Activated CD4-positive, alpha-beta memory T cell treated with anti-CD3 and anti-CD28 coated beads, Interleukin-2, amount 10 ng/mL, durations not matched to agents 7 days and 5 days (primary cell): ENCODE measurements at regions not wholly inside any gene's neighbourhood (a gene's known extent, or its start where the extent isn't known, plus 50 kb on each side); places are given as distances from the start of the nearest gene placed in this dataset.

Experiments
- CTCF ChIA-PET: fragments of 350-600 bp; sonication (Branson Sonifier 250); formaldehyde crosslinking; loops from one replicate; lab custom pipeline; 2021; ENCODE audit warnings: antibody characterized with exemption, inconsistent platforms; lab: Charles Lee
- POLR2A ChIA-PET: fragments of 350-600 bp; sonication (Branson Sonifier 250); formaldehyde crosslinking; loops from one replicate; lab custom pipeline; 2021; ENCODE audit warnings: antibody characterized with exemption; lab: Charles Lee
- DNase-seq: peaks from one replicate; pipeline ENCODE4 v3.0.0-alpha.2; 2020
- H3K27ac Mint-ChIP-seq: one replicate; pipeline ENCODE4 v1.8.0; 2021; ENCODE audit warnings: mild to moderate bottlenecking, mixed read lengths
- H3K27me3 Mint-ChIP-seq: one replicate; pipeline ENCODE4 v1.8.0; 2021; ENCODE audit warnings: mixed read lengths
- H3K36me3 Mint-ChIP-seq: one replicate; pipeline ENCODE4 v1.8.0; 2021; ENCODE audit warnings: low read depth, mixed read lengths
- H3K4me1 Mint-ChIP-seq: one replicate; pipeline ENCODE4 v1.8.0; 2021; ENCODE audit warnings: mixed read lengths
- H3K4me3 Mint-ChIP-seq: one replicate; pipeline ENCODE4 v1.8.0; 2021; ENCODE audit warnings: mild to moderate bottlenecking, mixed read lengths
- H3K9me3 Mint-ChIP-seq: one replicate; pipeline ENCODE4 v1.8.0; 2021; ENCODE audit warnings: mixed read lengths

DNA sequence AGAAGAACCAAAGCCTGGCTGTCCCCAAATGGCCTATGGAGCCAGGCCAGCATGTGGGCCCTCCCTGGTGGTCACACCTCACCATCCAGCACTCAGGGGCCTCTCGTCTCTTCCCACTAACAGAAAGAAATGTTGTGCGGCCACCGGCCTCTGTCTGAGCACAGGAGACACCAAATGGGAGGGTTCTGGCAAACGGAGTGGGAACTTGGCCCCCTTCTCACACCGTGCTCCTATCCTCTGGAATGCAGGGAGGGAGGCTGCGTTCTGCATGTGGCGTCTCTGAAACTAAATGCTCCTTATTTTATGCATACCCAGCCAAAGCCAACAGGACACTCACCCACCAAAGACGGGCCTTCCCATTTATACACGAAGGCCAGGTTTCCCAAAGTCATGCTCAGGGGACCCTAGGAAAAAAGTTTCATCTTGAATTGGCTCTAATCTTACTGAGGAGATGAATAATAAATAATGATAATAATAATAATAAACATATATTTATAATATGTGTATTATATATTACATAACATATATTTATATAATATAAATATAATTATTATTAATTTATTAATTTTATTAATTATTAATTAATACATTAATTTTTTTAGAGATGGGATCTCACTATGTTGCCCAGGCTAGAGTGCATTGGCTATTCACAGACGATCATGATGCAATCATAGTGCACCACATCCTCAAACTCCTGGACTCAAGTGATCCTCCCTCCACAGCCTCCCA lies 102.4 kb downstream of the FOXF2 start:
- H3K4me3 Mint-ChIP-seq: no peak overlapping the region
- no peaks in the 10 kb centered on the region for H3K9me3 Mint-ChIP-seq
- no peaks in the 10 kb centered on the region for H3K36me3 Mint-ChIP-seq
- H3K4me1 Mint-ChIP-seq: no peaks in the 10 kb centered on the region
- CTCF ChIA-PET: no interaction called here
- POLR2A ChIA-PET: no interaction called here
- no peak for DNase-seq
- no peaks in the 10 kb centered on the region for H3K27me3 Mint-ChIP-seq
- H3K27ac Mint-ChIP-seq: no peak overlapping the region

DNA sequence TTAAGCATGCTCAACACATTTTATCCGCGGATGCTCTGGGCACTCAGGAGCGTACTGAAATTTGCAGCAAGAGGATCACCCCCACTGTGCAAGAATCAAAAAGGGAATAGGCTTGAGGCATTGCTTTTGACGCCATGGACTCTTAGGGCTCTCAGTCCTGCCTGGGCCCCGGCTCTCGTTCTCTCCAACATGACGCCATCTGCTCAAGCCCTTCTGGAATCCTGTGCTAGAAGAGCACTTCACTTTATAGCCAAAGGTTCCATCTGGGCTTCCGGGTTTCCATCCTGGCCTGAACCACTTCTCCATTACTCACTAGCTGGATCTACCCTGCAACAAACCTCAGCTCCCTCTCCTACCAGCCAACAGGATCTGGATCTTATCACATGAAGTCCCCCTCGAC lies 105.3 kb downstream of the FOXF2 start:
- Mint-ChIP-seq H3K9me3 (no peaks in the 10 kb centered on the region), H3K27ac (no peak overlapping the region), H3K27me3 (no peaks in the 10 kb centered on the region), H3K4me1 (no peaks in the 10 kb centered on the region), H3K4me3 (no peak overlapping the region), H3K36me3 (no peaks in the 10 kb centered on the region)
- ChIA-PET POLR2A (no interaction called here), CTCF (no interaction called here)
- DNase-seq: no peak

DNA sequence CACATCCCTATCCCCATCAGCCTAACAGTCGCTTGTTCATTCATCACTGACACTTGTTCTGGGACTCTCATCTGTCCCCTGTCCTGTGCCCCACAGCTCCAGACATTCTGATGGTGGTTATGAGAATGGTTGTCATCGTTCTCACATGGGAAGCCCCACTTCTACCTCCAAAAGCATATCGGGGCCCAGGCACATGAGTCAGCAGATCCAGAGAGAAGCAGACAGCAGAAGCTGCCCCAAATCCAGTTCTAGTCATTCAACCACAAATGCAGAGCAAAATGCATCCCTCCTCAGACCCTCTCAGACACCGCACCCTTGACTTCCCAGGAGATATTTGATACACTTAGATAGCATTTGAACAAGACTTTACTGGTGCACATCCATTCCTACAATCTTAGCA lies 106.0 kb downstream of the FOXF2 start:
- no peaks in the 10 kb centered on the region for H3K9me3 Mint-ChIP-seq
- no peaks in the 10 kb centered on the region for H3K36me3 Mint-ChIP-seq
- H3K4me1 Mint-ChIP-seq: no peaks in the 10 kb centered on the region
- ChIA-PET CTCF (no interaction called here), POLR2A (no interaction called here)
- DNase-seq: no peak
- H3K4me3 Mint-ChIP-seq: no peak overlapping the region
- H3K27ac Mint-ChIP-seq: no peak overlapping the region
- no peaks in the 10 kb centered on the region for H3K27me3 Mint-ChIP-seq

DNA sequence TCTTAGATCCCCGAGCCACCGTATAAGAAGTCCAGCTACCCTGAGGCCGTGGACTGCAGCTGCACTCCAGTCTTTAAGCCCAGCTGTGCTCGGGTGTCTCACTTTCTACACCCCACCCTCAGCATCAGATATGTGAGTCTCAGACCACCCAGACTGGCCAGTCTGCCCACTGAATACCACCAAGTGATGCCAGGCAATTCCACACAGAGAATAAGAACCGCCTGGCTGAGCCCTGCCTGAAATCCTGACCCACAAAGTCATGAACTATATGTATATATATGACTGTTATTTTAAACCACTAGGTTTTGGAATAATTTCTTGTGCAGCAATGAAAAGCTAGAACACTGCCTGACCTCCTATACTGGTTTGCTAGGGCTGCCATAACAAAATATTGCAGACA lies 106.7 kb downstream of the FOXF2 start:
- H3K36me3 Mint-ChIP-seq: no peaks in the 10 kb centered on the region
- no peak for DNase-seq
- H3K27ac Mint-ChIP-seq: no peak overlapping the region
- H3K27me3 Mint-ChIP-seq: no peaks in the 10 kb centered on the region
- ChIA-PET POLR2A (no interaction called here), CTCF (no interaction called here)
- H3K4me3 Mint-ChIP-seq: no peak overlapping the region
- no peaks in the 10 kb centered on the region for H3K4me1 Mint-ChIP-seq
- H3K9me3 Mint-ChIP-seq: no peaks in the 10 kb centered on the region

DNA sequence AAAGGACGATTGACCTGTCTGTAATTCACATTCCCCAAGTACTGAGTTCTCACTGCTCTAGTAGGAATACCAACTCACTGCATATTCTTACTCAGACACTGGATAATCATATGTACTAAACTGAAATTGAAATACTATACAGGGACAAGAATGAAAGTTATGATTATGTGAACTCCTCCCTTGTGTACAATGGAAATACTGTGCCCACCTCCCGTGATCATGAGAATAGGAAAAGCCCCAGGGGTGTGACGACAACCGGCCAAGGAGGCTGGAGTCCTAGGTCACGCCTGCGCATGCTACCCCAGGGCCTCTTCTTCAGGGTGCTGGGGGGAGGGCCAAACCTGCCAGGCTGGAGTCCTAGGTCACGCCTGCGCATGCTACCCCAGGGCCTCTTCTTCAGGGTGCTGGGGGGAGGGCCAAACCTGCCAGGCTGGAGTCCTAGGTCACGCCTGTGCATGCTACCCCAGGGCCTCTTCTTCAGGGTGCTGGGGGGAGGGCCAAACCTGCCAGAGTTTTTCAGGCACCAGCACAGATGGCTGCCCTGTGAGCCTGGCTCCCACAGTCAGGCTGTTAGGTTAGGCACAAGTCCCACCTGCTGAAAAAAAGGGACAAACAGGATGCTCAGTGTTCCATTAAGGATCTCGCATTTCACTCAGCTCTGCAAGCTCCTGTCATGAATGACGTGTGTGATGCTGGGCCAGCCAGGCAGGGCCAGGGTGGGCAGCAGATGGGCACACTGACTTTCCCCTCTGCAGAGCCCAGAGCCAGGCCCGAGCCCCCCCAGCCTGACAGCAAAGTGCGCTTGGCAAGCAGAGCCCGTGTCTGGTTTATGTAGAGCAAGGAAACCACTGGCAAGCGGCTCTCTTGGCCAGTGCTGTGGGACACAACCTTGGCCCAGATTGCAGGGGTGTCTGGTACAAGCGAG lies 107.7 kb downstream of the FOXF2 start:
- ChIA-PET CTCF (no interaction called here), POLR2A (no interaction called here)
- Mint-ChIP-seq H3K4me3 (no peak overlapping the region), H3K9me3 (no peaks in the 10 kb centered on the region), H3K36me3 (no peaks in the 10 kb centered on the region), H3K27ac (no peak overlapping the region), H3K4me1 (no peaks in the 10 kb centered on the region), H3K27me3 (peaks cover 2% of the 10 kb centered on the region)
- DNase-seq: no peak

DNA sequence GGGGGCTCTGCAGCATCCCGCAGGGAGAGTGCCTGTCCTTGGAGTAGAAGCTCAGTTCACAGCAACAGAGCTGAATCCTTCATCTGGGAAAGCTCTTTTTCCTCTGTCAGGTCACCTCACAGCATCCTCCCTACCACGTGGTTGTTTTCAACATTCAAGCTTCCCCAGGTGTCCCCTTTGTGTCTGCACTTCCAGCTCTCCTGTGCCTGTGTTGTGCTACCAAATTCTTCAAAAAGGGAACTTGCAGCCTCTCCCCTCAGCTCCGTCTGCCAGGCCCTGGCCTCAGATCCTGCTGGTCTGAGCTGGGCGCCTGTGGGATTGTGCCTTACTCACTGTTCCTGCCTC lies 108.4 kb downstream of the FOXF2 start:
- Mint-ChIP-seq H3K36me3 (no peaks in the 10 kb centered on the region), H3K9me3 (no peaks in the 10 kb centered on the region), H3K27me3 (peaks cover 5% of the 10 kb centered on the region), H3K4me1 (no peaks in the 10 kb centered on the region), H3K4me3 (no peak overlapping the region), H3K27ac (no peak overlapping the region)
- ChIA-PET CTCF (no interaction called here), POLR2A (no interaction called here)
- no peak for DNase-seq

DNA sequence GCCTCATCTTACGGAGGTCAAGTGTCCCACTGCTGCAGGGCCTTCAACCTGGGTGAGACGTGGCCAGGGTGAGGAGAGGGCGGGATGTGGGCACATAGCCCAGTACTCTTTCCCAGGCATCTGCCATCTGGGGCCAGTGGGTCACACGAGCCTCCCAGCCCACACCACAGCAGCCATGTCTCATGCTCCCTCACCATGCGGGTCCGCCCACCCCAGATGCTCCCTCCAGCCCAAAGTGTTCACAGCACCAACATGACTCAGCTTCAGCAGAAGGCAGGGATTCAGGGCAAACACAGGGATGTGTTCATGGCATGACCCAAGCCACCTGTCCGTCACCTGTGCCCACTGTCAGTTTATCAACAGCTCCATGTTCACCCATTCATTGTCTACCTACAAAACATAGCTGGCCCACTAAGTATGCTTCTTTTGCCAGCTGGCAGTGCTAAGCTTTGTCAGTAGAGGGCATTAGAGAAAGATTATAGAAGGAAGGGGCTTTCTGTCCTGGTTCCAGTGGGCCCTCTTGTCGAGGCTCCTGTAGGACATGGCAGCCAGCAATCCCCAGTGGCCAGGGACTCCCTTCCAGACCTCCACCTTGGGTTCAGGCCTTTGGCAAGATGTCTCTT lies 109.2 kb downstream of the FOXF2 start:
- no peaks in the 10 kb centered on the region for H3K9me3 Mint-ChIP-seq
- no peak for DNase-seq
- H3K4me3 Mint-ChIP-seq: no peak overlapping the region
- H3K4me1 Mint-ChIP-seq: no peaks in the 10 kb centered on the region
- POLR2A ChIA-PET: no interaction called here
- no peak overlapping the region for H3K27ac Mint-ChIP-seq
- no peaks in the 10 kb centered on the region for H3K36me3 Mint-ChIP-seq
- peaks cover 7% of the 10 kb centered on the region for H3K27me3 Mint-ChIP-seq
- CTCF ChIA-PET: interaction anchor here (1.0 kb wide), 1 partner anchor 10 kb away, joined by 3 read pairs; no protein-coding TSS in a partner anchor

DNA sequence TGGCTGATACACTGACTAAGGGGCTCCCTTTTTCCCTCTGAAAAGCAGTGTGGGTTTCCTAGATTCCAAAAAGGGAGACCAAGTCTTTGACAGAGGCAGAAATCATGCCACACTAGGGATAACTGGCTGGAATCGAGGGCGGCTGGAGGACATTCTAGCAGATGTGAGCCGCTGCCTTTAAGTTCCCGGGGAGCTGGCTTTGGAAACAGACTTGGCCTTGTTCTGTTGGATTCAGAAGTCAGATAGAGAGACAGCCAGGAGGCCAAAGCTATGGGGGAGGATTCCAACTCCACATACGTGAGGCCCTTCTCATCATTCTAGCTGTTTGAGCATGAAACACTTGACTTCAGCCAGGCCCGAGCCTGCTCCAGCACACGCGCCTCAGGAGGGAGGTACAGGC lies 109.9 kb upstream of the FOXC1 start:
- H3K4me1 Mint-ChIP-seq: no peaks in the 10 kb centered on the region
- DNase-seq: no peak
- no peaks in the 10 kb centered on the region for H3K36me3 Mint-ChIP-seq
- ChIA-PET CTCF (no interaction called here), POLR2A (no interaction called here)
- H3K27me3 Mint-ChIP-seq: peaks cover 9% of the 10 kb centered on the region
- H3K4me3 Mint-ChIP-seq: no peak overlapping the region
- no peak overlapping the region for H3K27ac Mint-ChIP-seq
- no peaks in the 10 kb centered on the region for H3K9me3 Mint-ChIP-seq

DNA sequence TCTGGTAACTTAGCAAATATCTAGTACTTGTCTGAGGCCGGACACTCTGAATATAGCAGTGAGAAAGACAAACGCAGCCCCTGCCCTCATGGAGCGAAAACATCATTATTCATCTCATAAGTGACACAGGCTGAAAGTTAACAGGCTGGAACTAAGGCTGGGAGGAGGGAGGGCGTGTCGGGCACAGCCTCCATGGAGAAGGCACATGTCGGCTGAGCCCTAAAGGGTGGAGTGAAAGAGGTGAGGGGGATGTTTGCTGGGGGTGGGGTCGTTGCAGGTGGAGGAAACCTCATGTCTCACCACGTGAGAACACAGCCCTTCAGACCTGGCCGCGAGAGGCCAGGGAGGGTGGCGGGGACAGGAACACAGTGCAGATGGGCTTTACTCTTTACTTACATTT lies 108.8 kb upstream of the FOXC1 start:
- peaks cover 9% of the 10 kb centered on the region for H3K27me3 Mint-ChIP-seq
- no peaks in the 10 kb centered on the region for H3K4me1 Mint-ChIP-seq
- POLR2A ChIA-PET: no interaction called here
- no peaks in the 10 kb centered on the region for H3K9me3 Mint-ChIP-seq
- H3K4me3 Mint-ChIP-seq: no peak overlapping the region
- no peak for DNase-seq
- CTCF ChIA-PET: no interaction called here
- no peaks in the 10 kb centered on the region for H3K36me3 Mint-ChIP-seq
- H3K27ac Mint-ChIP-seq: no peak overlapping the region

DNA sequence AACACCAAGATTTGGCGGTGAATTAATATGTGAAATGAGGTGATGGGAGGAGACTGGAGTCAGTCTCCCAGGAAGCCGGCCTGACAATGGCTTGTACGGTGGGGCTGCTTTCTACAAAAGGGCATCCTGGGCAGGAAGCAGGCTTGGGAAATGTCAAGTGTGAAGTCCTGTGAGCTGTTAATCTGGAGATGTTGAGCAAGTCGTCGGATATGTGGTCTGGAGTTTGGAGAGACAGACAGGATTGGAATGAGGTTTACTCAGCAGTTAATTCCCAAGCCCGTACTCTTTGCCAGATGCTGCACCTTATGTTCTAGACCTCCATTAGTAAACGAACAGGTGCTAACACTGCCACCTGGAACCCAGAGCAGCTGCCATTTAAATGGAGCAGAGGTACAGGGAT lies 107.7 kb upstream of the FOXC1 start:
- H3K4me1 Mint-ChIP-seq: no peaks in the 10 kb centered on the region
- CTCF ChIA-PET: no interaction called here
- no peaks in the 10 kb centered on the region for H3K36me3 Mint-ChIP-seq

DNA sequence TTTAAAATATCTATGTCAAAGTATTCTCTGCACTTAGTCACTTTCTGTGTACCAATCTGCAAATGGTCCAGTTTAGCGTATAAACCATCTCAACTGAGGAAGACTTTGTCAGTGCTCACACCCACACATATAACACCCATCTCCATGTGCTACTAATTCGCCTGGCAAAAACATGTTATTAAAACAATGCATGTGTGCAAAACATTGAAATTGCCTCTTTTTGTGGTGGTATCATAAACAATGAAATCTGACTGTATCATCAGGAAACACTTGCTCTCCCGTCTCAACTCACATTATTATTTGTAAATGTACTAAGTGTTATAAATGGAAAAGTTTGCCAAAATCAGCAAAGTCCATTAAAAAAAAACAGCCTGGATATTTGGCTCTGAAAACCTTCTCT lies 105.9 kb upstream of the FOXC1 start:
- Mint-ChIP-seq H3K27ac (no peak overlapping the region), H3K27me3 (peaks cover 11% of the 10 kb centered on the region), H3K9me3 (no peaks in the 10 kb centered on the region), H3K4me1 (no peaks in the 10 kb centered on the region), H3K4me3 (no peak overlapping the region), H3K36me3 (no peaks in the 10 kb centered on the region)
- DNase-seq: no peak
- POLR2A ChIA-PET: no interaction called here
- CTCF ChIA-PET: no interaction called here

More for the DNA sequence above, 107.7 kb upstream of the FOXC1 start:
- POLR2A ChIA-PET: no interaction called here
- DNase-seq: no peak
- Mint-ChIP-seq H3K9me3 (no peaks in the 10 kb centered on the region), H3K4me3 (no peak overlapping the region), H3K27me3 (peaks cover 9% of the 10 kb centered on the region), H3K27ac (no peak overlapping the region)

DNA sequence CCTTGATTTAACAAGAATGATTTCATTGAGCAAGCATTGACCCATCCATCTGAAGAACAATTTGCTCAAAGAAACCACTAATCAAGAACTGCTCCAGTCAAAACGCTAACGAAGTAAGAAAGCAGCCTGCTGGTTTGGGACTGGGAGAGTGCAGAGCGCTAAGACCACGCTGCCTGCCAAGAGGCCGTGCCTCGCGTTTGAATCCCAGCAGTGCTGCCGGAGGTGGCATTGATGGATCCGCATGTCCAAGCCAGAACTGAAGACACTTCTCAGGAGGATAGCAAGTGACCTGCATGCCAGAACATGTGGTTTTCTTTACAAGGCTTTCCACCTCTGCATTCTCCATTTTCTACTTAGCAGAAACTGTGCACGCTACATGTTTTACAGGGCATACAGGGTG lies 105.2 kb upstream of the FOXC1 start:
- DNase-seq: no peak
- Mint-ChIP-seq H3K4me1 (no peaks in the 10 kb centered on the region), H3K36me3 (no peaks in the 10 kb centered on the region), H3K27me3 (peaks cover 11% of the 10 kb centered on the region), H3K4me3 (no peak overlapping the region), H3K9me3 (no peaks in the 10 kb centered on the region), H3K27ac (no peak overlapping the region)
- ChIA-PET POLR2A (no interaction called here), CTCF (interaction anchor here (1.2 kb wide), 1 partner anchor 47 kb away, joined by 3 read pairs; no protein-coding TSS in a partner anchor)

DNA sequence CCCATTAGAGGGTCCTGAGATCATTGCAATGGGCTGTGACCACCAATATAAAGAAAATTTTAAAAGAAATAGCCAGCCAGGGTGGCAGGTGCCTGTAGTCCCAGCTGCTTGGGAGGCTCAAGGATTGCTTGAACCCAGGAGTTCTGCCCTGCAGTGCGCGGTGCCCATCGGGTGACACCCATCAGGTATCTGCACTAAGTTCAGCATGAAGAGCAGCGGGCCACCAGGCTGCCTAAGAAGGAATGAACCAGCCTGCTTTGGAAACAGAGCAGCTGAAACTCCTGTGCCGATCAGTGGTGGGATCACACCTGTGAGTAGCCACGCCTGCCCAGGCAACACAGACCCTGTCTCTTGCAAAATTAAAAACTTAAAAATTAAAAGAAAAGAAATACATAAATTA lies 102.5 kb upstream of the FOXC1 start:
- no peak overlapping the region for H3K4me3 Mint-ChIP-seq
- H3K27me3 Mint-ChIP-seq: peaks cover 26% of the 10 kb centered on the region
- no peaks in the 10 kb centered on the region for H3K4me1 Mint-ChIP-seq
- CTCF ChIA-PET: no interaction called here
- POLR2A ChIA-PET: no interaction called here
- no peak for DNase-seq
- no peaks in the 10 kb centered on the region for H3K36me3 Mint-ChIP-seq
- H3K9me3 Mint-ChIP-seq: no peaks in the 10 kb centered on the region
- no peak overlapping the region for H3K27ac Mint-ChIP-seq
